ENCODE measurements at regions not wholly inside any gene's neighbourhood (a gene's known extent, or its start where the extent isn't known, plus 50 kb on each side); places are given as distances from the start of the nearest gene placed in this dataset.

GRCh38 chr6:41487860-41488432, 58.2 kb upstream of the FOXP4 start:
- Histone ChIP-seq H3K36me3 (ENCODE audit: low read depth) (no peaks in the 10 kb centered on the region), H3K9me3 (ENCODE audit: severe bottlenecking) (no peaks in the 10 kb centered on the region), H3K4me3 (ENCODE audit: severe bottlenecking) (no peak overlapping the region), H3K4me1 (ENCODE audit: insufficient read depth, poor library complexity, severe bottlenecking) (no peaks in the 10 kb centered on the region), H3K27me3 (ENCODE audit: insufficient read depth, poor library complexity, severe bottlenecking) (no peaks in the 10 kb centered on the region), H3K27ac (ENCODE audit: poor library complexity, severe bottlenecking) (no peak overlapping the region)
- DNase-seq (ENCODE audit: low spot score) (no peak), ATAC-seq (ENCODE audit: low read depth) (no peak)
- TF ChIP-seq CTCF (IDR thresholded peaks at IDR 0.05; ENCODE audit: poor library complexity, severe bottlenecking) = no peak

GRCh38 chr6:41488433-41489119, 57.6 kb upstream of the FOXP4 start:
- no peak overlapping the region for H3K27ac ChIP-seq (ENCODE audit: poor library complexity, severe bottlenecking)
- H3K27me3 ChIP-seq (ENCODE audit: insufficient read depth, poor library complexity, severe bottlenecking) = no peaks in the 10 kb centered on the region
- H3K4me3 ChIP-seq (ENCODE audit: severe bottlenecking) = no peak overlapping the region
- H3K36me3 ChIP-seq (ENCODE audit: low read depth) = no peaks in the 10 kb centered on the region
- DNase-seq (ENCODE audit: low spot score) (no peak), ATAC-seq (ENCODE audit: low read depth) (no peak)
- no peaks in the 10 kb centered on the region for H3K9me3 ChIP-seq (ENCODE audit: severe bottlenecking)
- TF ChIP-seq CTCF (IDR thresholded peaks at IDR 0.05; ENCODE audit: poor library complexity, severe bottlenecking) = no peak
- no peaks in the 10 kb centered on the region for H3K4me1 ChIP-seq (ENCODE audit: insufficient read depth, poor library complexity, severe bottlenecking)

- Histone ChIP-seq H3K4me3 (ENCODE audit: severe bottlenecking) (no peak overlapping the region), H3K27ac (ENCODE audit: poor library complexity, severe bottlenecking) (no peak overlapping the region), H3K4me1 (ENCODE audit: insufficient read depth, poor library complexity, severe bottlenecking) (no peaks in the 10 kb centered on the region), H3K36me3 (ENCODE audit: low read depth) (no peaks in the 10 kb centered on the region), H3K27me3 (ENCODE audit: insufficient read depth, poor library complexity, severe bottlenecking) (no peaks in the 10 kb centered on the region), H3K9me3 (ENCODE audit: severe bottlenecking) (no peaks in the 10 kb centered on the region)
- DNase-seq (ENCODE audit: low spot score) (no peak), ATAC-seq (ENCODE audit: low read depth) (no peak)
- no peak for TF ChIP-seq CTCF (IDR thresholded peaks at IDR 0.05; ENCODE audit: poor library complexity, severe bottlenecking)
These were observed 56.9 kb upstream of the FOXP4 start for GRCh38 chr6:41489120-41489851.

- H3K36me3 ChIP-seq (ENCODE audit: low read depth) = no peaks in the 10 kb centered on the region
- H3K27me3 ChIP-seq (ENCODE audit: insufficient read depth, poor library complexity, severe bottlenecking) = no peaks in the 10 kb centered on the region
- H3K4me3 ChIP-seq (ENCODE audit: severe bottlenecking) = no peak overlapping the region
- ATAC-seq (ENCODE audit: low read depth) = no peak
- no peaks in the 10 kb centered on the region for H3K9me3 ChIP-seq (ENCODE audit: severe bottlenecking)
- no peak overlapping the region for H3K27ac ChIP-seq (ENCODE audit: poor library complexity, severe bottlenecking)
- DNase-seq (ENCODE audit: low spot score) = no peak
- H3K4me1 ChIP-seq (ENCODE audit: insufficient read depth, poor library complexity, severe bottlenecking) = no peaks in the 10 kb centered on the region
- no peak for TF ChIP-seq CTCF (IDR thresholded peaks at IDR 0.05; ENCODE audit: poor library complexity, severe bottlenecking)
These were observed 53.8 kb upstream of the FOXP4 start for GRCh38 chr6:41492261-41492891.

Measured in RWPE2 (cell line).